Activated naive CD4-positive, alpha-beta T cell treated with anti-CD3 and anti-CD28 coated beads, Interleukin-2, amount 50 U/mL, for 72 hours (primary cell): ENCODE measurements at regions not wholly inside any gene's neighbourhood (a gene's known extent, or its start where the extent isn't known, plus 50 kb on each side); places are given as distances from the start of the nearest gene placed in this dataset.
"Not testable (repeated sequence)": the region's sequence is repeated elsewhere in the genome, so short reads cannot be mapped to it uniquely, and the experiment has no call there.

ENCODE experiments used
- ATAC-seq, 2 donors: fragments of 150-1000 bp; cut with Tn5 transposase; 2 replicates each; pipeline ENCODE4 v1.10.0; 2021; ENCODE audit warnings: mild to moderate bottlenecking in 2 of 2, moderate library complexity in 2 of 2
- DNase-seq, 2 donors: peaks; one replicate each; pipeline ENCODE4 v3.0.0; 2021 to 2022; ENCODE audit warnings: low spot score in 2 of 2
- H3K27ac Mint-ChIP-seq, 2 donors: one replicate each; pipeline ENCODE4 v1.8.0; 2022; ENCODE audit warnings: mild to moderate bottlenecking in 2 of 2, mixed read lengths in 2 of 2
- H3K36me3 Mint-ChIP-seq, 2 donors: one replicate each; pipeline ENCODE4 v1.8.0; 2022; ENCODE audit warnings: mixed read lengths in 2 of 2
- H3K9me3 Mint-ChIP-seq, 2 donors: one replicate each; pipeline ENCODE4 v1.8.0; 2022; ENCODE audit warnings: mixed read lengths in 2 of 2

DNA sequence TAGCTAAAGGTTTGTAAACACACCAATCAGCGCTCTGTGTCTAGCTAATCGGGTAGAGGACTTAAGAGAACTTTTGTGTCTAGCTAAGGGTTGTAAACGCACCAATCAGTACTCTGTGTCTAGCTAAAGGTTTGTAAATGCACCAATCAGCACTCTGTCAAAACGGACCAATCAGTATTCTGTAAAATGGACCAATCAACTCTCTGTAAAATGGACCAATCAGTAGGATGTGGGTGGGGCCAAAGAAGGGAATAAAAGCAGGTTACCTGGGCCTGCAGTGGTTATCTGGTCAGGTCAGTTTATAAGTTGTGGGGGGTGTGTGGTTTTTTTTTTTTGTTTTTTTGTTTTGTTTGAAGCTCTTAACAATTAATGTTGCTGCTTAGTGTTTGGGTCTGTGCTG, 152.4 kb downstream of the SLC35B3 start:
- H3K9me3 Mint-ChIP-seq, ATAC-seq, H3K36me3 Mint-ChIP-seq, DNase-seq: not testable (repeated sequence)
- H3K27ac Mint-ChIP-seq = peak overlapping the region in 1 of 2 donors; percentile 53

DNA sequence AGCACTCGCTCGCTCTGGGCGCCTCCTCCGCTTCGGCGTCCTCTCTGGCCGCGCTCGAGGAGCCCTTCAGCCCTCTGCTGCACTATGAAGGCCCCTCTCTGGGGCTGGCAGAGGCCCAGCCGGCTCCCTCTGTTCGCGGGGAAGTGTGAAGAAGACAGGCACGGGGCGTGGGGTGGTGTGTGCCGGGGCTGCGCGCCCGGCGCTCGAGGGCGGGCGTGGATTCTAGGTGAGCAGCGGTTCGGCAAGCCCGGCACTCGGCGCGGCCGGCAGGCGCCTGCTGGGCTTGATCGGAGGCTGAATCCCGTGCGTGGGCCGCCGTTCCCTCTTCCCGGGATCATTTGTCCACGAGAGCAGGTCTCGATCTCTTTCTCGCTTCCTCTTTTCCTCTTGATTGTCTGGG, 153.0 kb downstream of the SLC35B3 start:
- Mint-ChIP-seq H3K36me3 (no peaks in the 10 kb centered on the region), H3K9me3 (peaks cover 0 to 6% of the 10 kb centered on the region in 2 donors), H3K27ac (peak overlapping the region in 1 of 2 donors; percentile 53)
- ATAC-seq (no peak), DNase-seq (no peak)

DNA sequence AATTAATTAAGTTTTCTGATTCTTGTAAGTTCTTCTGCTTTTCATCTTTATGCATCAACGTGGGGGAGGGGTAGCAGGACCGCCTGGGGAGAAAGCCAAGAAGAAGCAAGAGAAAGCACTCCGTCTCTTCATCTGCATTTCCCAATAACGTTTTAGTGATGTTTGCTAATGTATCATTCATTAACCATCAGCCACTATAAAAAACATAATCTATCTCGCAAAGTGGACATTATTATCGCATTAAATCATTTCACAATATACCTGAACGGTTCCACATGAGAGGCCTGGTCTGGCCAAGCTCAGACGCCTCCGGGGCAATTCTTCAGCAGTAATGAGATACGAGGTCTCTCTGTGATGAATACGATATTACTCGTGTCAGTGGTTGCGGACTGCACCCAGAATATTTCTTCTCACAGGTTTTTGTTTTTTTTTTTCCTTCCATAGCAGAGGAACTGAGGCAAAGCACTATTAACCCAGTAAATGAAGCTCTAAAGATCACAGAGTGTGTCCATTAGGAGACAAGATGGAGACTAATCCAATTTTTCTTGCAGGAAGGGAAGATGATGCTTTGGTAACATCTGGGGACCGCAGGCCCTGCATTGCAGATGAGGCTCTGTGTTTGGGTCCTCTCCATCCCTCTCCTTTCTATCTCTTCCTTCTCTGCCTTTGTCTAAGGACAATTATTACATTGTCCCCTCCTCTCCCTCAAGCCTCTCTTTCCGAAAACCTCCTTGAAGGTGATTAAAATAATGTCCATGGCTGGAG, 156.1 kb downstream of the SLC35B3 start:
- ATAC-seq = no peak
- no peak for DNase-seq
- Mint-ChIP-seq H3K9me3 (peaks cover 0 to 6% of the 10 kb centered on the region in 2 donors), H3K27ac (no peak overlapping the region), H3K36me3 (no peaks in the 10 kb centered on the region)

DNA sequence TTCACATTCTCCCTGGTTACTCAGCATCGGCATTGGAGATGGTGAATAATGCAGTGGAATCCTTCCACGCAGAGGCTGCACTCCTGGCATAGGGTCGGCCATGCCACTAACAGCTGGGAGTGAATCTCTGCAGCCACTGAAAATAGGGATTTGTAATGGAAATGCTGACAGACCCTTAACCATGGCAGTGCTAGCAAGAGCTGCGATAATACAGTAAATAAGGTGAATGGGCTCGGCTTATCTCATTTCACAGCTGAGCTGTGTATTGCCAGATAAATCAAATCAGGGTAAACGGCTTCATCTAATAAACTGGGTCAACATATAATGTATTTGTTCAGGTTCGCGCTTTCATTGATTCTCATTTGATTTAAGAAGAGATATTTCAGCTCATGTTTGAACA, 156.8 kb downstream of the SLC35B3 start:
- H3K36me3 Mint-ChIP-seq = no peaks in the 10 kb centered on the region
- H3K27ac Mint-ChIP-seq = peak overlapping the region in 1 of 2 donors; percentile 56
- DNase-seq = no peak
- ATAC-seq = no peak
- peaks cover 0 to 6% of the 10 kb centered on the region in 2 donors for H3K9me3 Mint-ChIP-seq

DNA sequence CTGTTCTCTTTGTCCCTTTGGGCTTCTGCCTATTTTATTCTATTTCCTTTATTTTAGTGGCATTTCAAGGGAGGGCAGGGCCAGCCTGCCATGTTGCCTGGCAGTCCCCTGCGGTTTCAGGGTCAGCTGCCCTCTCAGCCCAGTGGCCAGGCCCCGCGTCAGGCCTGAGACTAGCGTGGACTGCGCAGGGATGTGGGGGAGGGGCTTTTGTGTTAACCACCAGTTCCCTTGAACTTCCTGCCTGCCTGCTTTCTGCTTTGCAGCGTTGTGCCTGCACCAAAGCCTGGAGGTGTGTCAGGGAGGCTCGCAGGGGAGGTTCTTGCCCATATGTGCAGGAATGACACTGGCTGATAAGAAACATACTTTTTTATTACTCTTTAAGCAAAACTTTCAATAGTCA, 157.6 kb downstream of the SLC35B3 start:
- ATAC-seq (peak in 1 of 2 donors; percentile 51), DNase-seq (no peak)

DNA sequence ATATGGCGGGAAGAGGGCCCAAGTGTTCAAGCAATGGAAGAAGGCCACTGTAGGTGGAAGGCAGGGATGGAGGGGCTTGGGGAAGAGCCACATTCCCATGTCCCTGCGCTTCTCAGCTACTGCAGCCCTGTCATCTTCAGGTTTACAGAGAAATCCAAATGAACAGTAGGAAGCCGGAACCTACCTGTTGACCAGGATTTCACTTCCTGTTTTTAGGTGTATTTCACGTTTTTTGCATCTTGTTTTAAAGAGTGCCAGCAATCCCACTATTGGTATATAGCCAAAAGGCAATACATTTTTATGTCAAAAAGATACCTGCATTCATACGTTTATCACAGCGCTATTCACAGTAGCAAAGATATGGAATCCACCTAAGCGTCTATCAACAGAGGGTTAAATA, 159.2 kb downstream of the SLC35B3 start:
- Mint-ChIP-seq H3K9me3 (no peaks in the 10 kb centered on the region), H3K36me3 (no peaks in the 10 kb centered on the region), H3K27ac (no peak overlapping the region)
- DNase-seq = no peak
- ATAC-seq = no peak

More for the DNA sequence above, 157.6 kb downstream of the SLC35B3 start:
- Mint-ChIP-seq H3K9me3 (peaks cover 0 to 2% of the 10 kb centered on the region in 2 donors), H3K27ac (peak overlapping the region; percentile 56 to 60), H3K36me3 (no peaks in the 10 kb centered on the region)

DNA sequence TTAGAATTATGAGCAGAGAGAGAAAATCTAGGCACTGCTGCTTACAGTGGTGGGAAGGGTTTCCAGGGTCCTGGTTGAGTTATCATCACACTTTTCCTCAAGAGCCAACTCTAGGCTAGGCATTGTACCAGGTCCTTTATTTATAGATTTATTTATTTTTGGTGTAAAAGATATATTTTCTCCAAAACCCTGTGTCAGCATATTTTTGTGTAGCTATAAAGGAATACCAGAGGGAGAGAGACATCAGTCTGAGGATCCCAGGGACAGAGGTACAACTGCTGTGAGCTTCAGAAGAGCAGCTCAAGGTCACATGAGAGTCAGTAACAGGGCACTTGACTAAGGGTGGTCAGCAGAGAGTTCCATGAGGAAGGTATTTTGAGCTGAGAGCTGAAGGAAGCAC, 159.7 kb downstream of the SLC35B3 start:
- Mint-ChIP-seq H3K36me3 (no peaks in the 10 kb centered on the region), H3K27ac (no peak overlapping the region), H3K9me3 (no peaks in the 10 kb centered on the region)
- ATAC-seq (no peak), DNase-seq (no peak)

DNA sequence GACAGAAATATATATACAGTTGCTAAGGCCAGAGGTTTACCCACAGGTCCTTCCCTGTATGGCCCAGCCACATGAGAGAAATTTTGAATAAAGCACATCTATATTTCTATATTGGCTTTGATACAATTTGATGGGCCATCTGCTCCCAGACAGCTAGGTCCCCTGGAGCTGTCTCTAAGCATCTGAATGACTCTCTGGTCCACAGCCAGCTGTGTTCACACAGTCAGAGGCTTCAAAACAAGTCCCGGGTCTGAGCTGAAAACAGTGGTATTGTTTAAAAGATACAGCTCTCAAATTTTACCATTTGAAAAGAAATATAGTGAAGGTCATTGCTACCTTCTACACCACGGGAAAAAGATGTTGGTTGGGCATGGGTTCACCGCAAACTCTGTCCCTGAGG, 161.1 kb downstream of the SLC35B3 start:
- ATAC-seq (no peak), DNase-seq (no peak)
- Mint-ChIP-seq H3K9me3 (peaks cover 2 to 3% of the 10 kb centered on the region in 2 donors), H3K36me3 (peaks cover 0 to 2% of the 10 kb centered on the region in 2 donors), H3K27ac (no peak overlapping the region)

DNA sequence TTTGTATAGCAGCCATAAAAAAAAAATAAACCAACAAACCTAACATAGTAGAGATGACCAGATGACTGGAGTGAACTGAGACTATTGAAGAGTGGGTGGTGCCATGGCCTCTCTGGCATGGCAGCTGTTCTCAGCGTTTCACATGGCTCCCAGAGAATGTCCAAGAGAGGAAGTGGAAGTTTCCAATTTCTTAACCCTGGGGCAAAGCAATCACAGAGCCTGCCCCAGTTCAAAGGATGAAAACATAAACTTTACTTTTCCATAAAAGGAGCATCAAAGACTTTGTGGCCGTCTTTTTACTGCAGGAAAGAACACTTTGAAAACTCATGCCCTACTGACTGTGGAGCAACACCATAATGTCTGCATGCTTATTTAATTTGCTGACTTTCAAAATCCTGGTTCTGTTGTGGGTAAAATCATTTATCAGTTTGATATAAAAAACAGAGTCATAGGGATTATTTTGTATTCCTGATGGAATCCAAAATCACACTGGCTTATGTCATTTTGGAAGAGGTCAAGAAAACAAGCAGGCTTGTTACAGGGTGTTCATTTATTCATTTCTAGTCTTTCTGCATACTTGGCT, 165.4 kb downstream of the SLC35B3 start:
- Mint-ChIP-seq H3K27ac (no peak overlapping the region), H3K36me3 (peaks cover 0 to 4% of the 10 kb centered on the region in 2 donors), H3K9me3 (peaks cover 3 to 9% of the 10 kb centered on the region in 2 donors)
- DNase-seq (no peak), ATAC-seq (no peak)

DNA sequence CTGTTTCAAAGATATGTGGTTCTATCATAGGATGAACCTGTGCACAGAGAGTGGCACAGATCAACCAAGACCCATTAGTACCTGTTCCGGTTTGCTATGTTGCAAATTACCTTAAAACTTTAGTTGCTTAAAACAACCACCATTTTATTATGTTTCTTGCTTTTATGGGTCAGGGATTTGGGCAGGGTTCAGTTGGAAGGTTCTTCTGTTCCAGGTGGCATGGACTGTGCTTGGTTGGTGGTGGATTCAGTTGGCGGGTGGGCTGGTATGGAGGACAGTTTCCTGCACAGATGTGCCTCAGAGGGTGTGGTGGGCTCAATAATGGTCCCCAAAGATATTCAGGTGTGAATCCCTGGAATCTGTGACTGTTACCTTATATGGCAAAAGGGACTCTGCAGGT, 166.3 kb downstream of the SLC35B3 start:
- peaks cover 0 to 4% of the 10 kb centered on the region in 2 donors for H3K36me3 Mint-ChIP-seq
- ATAC-seq (no peak), DNase-seq (no peak)
- no peak overlapping the region for H3K27ac Mint-ChIP-seq
- peaks cover 3 to 9% of the 10 kb centered on the region in 2 donors for H3K9me3 Mint-ChIP-seq

DNA sequence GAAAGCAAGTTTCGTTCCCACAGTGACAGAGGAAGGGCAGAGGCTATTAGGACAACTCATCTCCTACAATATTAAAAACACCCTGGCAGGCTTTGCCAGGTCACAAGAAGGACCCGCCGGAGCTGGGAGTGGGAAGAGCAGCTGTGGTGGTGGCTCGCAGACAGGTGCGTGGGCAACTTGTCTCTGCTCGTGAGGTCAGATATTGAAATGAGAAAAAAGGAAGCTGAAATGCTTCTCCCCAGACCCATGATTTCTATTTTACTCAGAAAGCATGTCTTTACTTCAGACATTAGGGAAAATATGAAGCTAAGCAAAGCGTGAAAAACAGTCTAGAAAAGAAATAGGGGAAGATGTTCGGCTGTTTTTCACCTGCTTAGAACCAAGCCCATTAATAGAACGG, 166.3 kb upstream of the EEF1E1 start:
- DNase-seq = no peak
- H3K27ac Mint-ChIP-seq = no peak overlapping the region
- no peak for ATAC-seq
- peaks cover 0 to 4% of the 10 kb centered on the region in 2 donors for H3K36me3 Mint-ChIP-seq
- peaks cover 3 to 9% of the 10 kb centered on the region in 2 donors for H3K9me3 Mint-ChIP-seq

DNA sequence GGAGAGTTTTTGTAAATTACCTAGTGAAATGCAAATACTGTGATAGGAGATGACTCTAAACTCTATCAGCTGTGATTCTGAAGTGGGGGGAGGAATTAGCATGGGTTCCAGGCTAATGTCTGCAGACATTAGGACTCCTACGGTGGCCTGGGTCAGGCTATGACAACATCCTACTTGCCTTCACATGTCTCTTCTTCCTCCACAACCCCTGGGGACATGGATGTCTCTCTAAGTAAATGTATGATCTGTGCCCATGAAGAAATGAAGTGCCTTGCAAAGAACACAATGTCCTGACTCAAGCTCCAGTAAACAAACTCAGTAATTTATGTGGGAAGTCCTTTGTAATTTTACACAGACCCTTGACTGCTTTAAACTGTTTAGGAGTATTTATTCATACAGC, 165.8 kb upstream of the EEF1E1 start:
- Mint-ChIP-seq H3K9me3 (peaks cover 3 to 9% of the 10 kb centered on the region in 2 donors), H3K36me3 (peaks cover 0 to 4% of the 10 kb centered on the region in 2 donors), H3K27ac (no peak overlapping the region)
- no peak for ATAC-seq
- DNase-seq = no peak

DNA sequence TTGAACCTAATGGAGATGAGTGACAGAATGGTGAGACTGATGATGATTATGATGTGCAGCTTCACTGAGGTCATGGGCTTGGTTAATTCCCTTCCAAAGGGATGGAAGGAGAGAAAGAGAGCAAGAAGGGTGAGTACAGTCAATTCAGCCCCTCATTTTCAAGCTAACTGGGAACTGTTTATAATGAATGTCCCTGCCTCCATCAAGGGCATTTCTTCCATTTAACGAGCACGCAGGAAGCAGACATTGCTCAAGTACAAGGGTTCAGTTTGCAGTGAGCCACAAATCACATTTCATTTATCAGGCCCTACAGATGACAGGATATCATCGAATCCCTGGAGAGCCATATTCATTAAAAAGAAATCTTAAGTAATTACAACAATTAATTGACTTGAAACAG, 158.3 kb upstream of the EEF1E1 start:
- H3K9me3 Mint-ChIP-seq = no peaks in the 10 kb centered on the region
- ATAC-seq = no peak

DNA sequence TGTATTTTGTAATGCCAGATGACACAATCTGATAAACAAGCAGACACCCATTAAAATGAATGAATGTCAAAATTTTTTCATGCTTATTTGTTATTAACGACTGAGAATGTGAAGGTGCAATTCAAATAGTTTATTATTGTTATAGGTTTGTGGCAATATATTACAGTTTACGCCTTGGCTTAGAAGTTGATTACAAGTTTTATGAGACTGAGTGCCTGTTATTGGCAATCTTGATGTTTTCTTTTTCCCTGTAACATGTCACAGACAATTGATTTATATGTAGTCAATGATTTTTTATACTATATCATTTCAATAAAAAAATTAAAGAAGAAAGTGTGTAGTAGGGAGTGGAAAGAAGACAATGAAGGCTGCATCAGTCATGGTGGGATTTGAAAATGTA, 144.1 kb upstream of the EEF1E1 start:
- Mint-ChIP-seq H3K27ac (no peak overlapping the region), H3K9me3 (no peaks in the 10 kb centered on the region), H3K36me3 (no peaks in the 10 kb centered on the region)
- DNase-seq = no peak
- ATAC-seq = no peak

More for the DNA sequence above, 158.3 kb upstream of the EEF1E1 start:
- no peak overlapping the region for H3K27ac Mint-ChIP-seq
- H3K36me3 Mint-ChIP-seq = no peaks in the 10 kb centered on the region
- DNase-seq = no peak

DNA sequence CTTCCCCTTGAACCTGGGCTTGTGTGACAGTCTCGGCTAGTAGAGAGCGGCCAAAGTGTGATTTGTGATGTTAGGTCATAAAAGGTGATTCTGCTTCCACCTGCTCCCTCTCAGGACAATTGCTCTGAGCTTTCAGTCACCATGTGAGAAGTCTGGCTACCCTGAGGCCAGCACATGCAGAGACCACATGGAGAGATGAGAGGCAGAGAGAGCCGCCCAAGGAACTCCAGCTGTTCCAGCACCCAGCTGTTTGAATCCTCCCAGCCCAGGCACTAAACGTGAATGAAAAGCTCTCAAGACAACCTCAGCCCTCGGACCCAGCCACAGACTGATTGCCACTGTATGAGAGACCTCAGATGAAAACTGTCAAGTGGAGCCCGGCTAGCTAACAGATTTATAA, 143.4 kb upstream of the EEF1E1 start:
- Mint-ChIP-seq H3K36me3 (no peaks in the 10 kb centered on the region), H3K27ac (no peak overlapping the region), H3K9me3 (no peaks in the 10 kb centered on the region)
- no peak for ATAC-seq
- DNase-seq = no peak

DNA sequence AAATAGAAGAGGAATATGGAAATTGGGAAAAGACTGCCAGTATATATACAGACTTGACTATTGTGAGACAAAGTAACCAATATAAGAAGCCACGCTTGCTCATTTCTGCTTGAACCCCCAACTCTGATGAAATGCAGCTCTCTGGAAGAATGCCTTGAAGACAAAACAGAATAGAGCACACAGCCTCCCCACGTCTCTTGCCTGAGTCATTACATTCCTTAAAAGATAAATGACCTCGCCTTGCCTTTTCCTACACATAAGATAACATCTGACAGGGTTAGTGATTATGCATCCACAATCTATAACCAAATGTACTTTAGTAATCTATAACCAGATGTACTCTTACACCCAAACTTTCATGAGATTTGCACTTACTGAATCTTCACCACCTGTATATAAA, 141.1 kb upstream of the EEF1E1 start:
- no peaks in the 10 kb centered on the region for H3K9me3 Mint-ChIP-seq
- no peaks in the 10 kb centered on the region for H3K36me3 Mint-ChIP-seq
- ATAC-seq (no peak), DNase-seq (no peak)
- no peak overlapping the region for H3K27ac Mint-ChIP-seq

DNA sequence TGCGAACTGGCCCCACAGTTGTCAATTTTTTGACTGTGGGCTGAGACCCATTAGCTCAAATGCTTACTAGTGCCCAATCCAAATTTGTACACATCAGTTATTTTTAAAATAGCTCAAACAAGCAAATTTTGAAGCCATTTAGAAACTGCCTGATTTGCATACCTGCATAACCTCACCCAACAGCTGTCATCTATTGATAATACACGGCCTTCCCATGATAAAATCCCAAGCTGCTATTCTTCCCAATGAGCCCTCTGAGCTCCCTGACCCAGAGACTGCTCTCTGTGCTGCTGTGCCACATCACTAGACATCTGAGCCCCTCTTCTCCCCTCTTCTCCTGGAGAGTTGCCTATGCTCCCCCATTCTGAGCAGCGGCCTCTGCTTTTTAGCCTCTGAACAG, 140.5 kb upstream of the EEF1E1 start:
- Mint-ChIP-seq H3K36me3 (no peaks in the 10 kb centered on the region), H3K9me3 (no peaks in the 10 kb centered on the region), H3K27ac (no peak overlapping the region)
- ATAC-seq (no peak), DNase-seq (no peak)

DNA sequence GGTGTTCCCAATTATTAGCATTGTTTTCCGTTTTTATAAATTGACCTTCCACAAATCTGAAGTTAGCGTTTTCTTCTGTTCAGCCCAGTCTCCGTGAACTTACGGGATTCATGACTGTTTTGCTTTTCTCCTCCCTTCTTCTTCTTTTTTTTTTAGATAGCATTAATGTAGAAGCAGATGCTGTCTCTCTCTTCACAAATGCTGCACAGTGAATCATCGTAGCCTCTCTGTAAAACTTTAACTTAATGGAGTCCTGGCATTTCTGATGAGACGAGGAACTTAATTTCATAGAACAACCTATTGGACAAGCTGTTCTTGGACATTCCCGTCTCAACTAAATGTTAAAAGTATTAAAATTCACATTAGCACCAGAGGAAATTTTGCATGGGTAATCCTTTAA, 138.0 kb upstream of the EEF1E1 start:
- ATAC-seq = no peak
- H3K36me3 Mint-ChIP-seq = no peaks in the 10 kb centered on the region
- no peak for DNase-seq
- H3K27ac Mint-ChIP-seq = no peak overlapping the region
- no peaks in the 10 kb centered on the region for H3K9me3 Mint-ChIP-seq
